Ishikawa (cell line): ENCODE measurements at regions not wholly inside any gene's neighbourhood (a gene's known extent, or its start where the extent isn't known, plus 50 kb on each side); places are given as distances from the start of the nearest gene placed in this dataset.

Source experiments
- CEBPB ChIP-seq: IDR thresholded peaks from 2 replicates; pipeline ENCODE4 v1.6.1; 2012
- CREB1 ChIP-seq: IDR thresholded peaks from 2 replicates; pipeline ENCODE4 v1.6.1; 2012; ENCODE audit warnings: low read depth
- EGR1 ChIP-seq: IDR thresholded peaks from 2 replicates; pipeline ENCODE4 v1.6.1; 2012
- EP300 ChIP-seq: IDR thresholded peaks from 2 replicates; pipeline ENCODE4 v1.6.1; 2012; ENCODE audit warnings: borderline replicate concordance
- FOXM1 ChIP-seq: IDR thresholded peaks from 2 replicates; pipeline ENCODE4 v1.6.1; 2012; ENCODE audit warnings: low read depth, borderline replicate concordance
- MAX ChIP-seq: IDR thresholded peaks from 2 replicates; pipeline ENCODE4 v1.6.1; 2012
- NFIC ChIP-seq: IDR thresholded peaks from 2 replicates; pipeline ENCODE4 v1.6.1; 2012
- RAD21 ChIP-seq: IDR thresholded peaks from 2 replicates; pipeline ENCODE4 v1.6.1; 2012; ENCODE audit warnings: low read depth
- REST ChIP-seq: IDR thresholded peaks from 2 replicates; pipeline ENCODE4 v1.6.1; 2012; ENCODE audit warnings: low read depth, mild to moderate bottlenecking
- TAF1 ChIP-seq: IDR thresholded peaks from 2 replicates; pipeline ENCODE4 v1.6.1; 2012; ENCODE audit warnings: low read depth, mild to moderate bottlenecking
- TCF12 ChIP-seq: IDR thresholded peaks from 2 replicates; pipeline ENCODE4 v1.6.1; 2012; ENCODE audit warnings: low read depth
- TEAD4 ChIP-seq: IDR thresholded peaks from 2 replicates; pipeline ENCODE4 v1.6.1; 2012
- USF1 ChIP-seq: IDR thresholded peaks from 2 replicates; pipeline ENCODE4 v1.6.1; 2012
- YY1 ChIP-seq: IDR thresholded peaks from 2 replicates; pipeline ENCODE4 v1.6.1; 2012; ENCODE audit warnings: low read depth
- ZBTB7A ChIP-seq: IDR thresholded peaks from 2 replicates; pipeline ENCODE4 v1.6.1; 2012; ENCODE audit warnings: low read depth

DNA sequence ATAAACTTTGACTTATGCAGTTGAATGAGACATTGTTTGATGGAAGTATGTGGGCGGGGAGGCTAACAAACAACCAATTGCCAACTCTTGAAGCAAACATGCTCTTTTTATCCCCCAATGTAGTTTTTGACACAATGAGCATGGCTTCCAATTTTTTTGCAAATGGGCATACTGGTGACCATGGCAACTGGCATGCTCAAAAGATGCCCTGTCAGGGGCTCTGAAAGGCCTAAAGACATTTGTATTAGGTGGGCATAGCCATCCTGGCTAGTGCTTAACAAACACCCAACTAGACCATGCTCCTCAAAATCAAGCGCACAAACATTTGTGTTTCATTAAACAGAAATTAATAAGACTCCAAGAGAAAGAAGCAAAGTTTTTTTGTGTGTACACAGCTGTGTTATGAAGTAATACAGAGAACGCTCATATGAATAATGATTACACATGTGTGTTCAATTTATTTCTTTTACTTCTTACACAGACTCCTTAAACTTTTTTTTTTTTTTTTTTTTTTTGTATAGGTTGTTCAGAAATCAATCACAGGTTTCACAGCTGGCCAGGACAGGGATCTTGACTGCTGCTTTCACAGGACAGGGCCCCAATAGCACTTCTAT, 95.6 kb downstream of the DLEU7 start:
- TF ChIP-seq NFIC, result no peak

- TF ChIP-seq USF1 (no peak), FOXM1 (no peak), RAD21 (no peak), REST (no peak), CEBPB (no peak), MAX (no peak), TAF1 (no peak), NFIC (no peak), TCF12 (no peak), ZBTB7A (no peak), EGR1 (no peak), TEAD4 (no peak), CREB1 (no peak), YY1 (no peak)
Observed at GRCh38 chr13:50757008-50757407, 86.5 kb downstream of the DLEU7 start.

- no peak for TF ChIP-seq TCF12
- no peak for TF ChIP-seq FOXM1
- no peak for TF ChIP-seq EP300
- no peak for TF ChIP-seq TEAD4
- TF ChIP-seq RAD21, result no peak
- TF ChIP-seq MAX, result no peak
- no peak for TF ChIP-seq CREB1
- no peak for TF ChIP-seq CEBPB
- no peak for TF ChIP-seq YY1
- TF ChIP-seq USF1, result no peak
- no peak for TF ChIP-seq TAF1
- no peak for TF ChIP-seq REST
- TF ChIP-seq NFIC, result no peak
- no peak for TF ChIP-seq EGR1
- no peak for TF ChIP-seq ZBTB7A
Observed at GRCh38 chr13:50758796-50759195, 84.7 kb downstream of the DLEU7 start.

- TF ChIP-seq CEBPB, result no peak
- TF ChIP-seq USF1, result no peak
Observed at GRCh38 chr13:50760751-50761150, 82.7 kb downstream of the DLEU7 start.

DNA sequence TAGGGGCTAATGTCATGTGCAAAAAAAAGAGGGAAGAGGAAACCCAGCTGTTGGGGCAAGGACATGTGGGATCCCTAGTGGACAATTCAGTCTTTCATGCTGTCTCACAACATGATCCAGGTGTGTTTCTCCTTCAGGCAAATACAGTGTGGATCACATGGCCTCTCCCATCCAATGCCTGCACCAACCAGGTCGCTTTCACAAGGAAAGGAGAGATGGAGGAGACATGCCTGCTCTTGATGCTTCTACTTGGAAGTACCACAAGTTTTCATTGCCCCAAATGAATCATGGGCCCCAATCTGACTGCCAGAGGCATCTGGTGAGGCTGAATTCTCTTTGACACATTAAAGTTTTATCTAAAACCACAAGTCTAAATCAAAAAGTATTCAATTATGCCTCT, 82.1 kb downstream of the DLEU7 start:
- no peak for TF ChIP-seq ZBTB7A
- no peak for TF ChIP-seq TEAD4
- TF ChIP-seq TAF1, result no peak
- TF ChIP-seq USF1, result no peak
- no peak for TF ChIP-seq FOXM1
- TF ChIP-seq CREB1, result no peak

DNA sequence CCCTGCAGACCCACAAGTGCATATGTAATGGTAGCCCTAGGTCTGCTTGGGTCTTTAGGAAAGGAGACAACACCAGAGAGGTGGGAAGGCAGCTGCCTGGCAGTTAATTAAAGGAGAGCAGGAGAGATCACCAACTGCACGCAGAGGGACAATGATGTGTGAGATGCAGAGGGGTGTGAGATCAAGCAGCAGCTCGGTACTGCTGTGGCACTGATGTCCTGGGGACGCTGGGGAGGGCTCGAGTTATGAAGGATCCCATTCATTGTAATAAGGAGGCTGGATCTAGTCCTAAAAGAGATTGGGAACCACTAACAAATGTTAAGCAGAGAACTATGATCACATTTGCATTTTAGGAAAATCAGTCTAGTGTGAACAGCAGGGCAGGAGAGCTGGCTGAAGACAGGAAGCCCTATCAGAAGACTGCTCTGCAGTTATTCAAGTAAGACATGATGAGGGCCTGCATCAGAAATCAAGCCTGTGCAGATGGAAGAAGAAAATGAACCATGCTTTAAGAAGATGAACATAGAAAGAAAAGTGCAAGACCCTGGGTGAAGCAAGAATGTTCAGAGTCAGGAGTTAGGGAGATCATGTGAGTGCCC, 80.4 kb downstream of the DLEU7 start:
- TF ChIP-seq EGR1, result no peak
- no peak for TF ChIP-seq YY1
- no peak for TF ChIP-seq TAF1
- TF ChIP-seq CEBPB, result no peak
